ENCODE measurements at regions not wholly inside any gene's neighbourhood (a gene's known extent, or its start where the extent isn't known, plus 50 kb on each side); places are given as distances from the start of the nearest gene placed in this dataset.
"Not testable (repeated sequence)": the region's sequence is repeated elsewhere in the genome, so short reads cannot be mapped to it uniquely, and the experiment has no call there.

DNA sequence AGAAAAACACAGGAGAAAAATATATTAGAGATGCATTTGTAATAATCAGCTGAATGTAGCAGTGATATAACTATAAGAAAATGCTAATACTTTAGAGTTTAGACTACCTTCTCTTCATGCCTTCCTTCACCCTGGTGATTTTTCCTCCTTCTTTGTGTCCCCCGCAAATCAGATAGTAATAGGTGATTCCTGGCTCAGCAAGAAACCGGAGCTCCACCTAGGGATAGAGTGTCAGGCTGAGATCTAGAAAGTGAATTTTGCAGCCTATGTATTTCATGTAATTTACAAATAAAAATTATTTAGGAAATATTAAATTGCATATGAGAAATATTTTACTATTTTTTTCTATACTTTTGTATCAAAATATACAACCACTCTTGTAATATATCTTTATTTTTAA is 109.8 kb upstream of the ST8SIA4 start:
- Histone ChIP-seq H3K9ac (ENCODE audit: low read length in 3 of 3) (no peak overlapping the region), H3K36me3 (ENCODE audit: control insufficient read depth in 2 of 3, insufficient read depth in 3 of 3, low read length in 3 of 3) (no peaks in the 10 kb centered on the region), H3K4me1 (ENCODE audit: control insufficient read depth in 2 of 3, insufficient read depth in 2 of 3, low read depth in 1 of 3, low read length in 3 of 3) (no peaks in the 10 kb centered on the region), H3K27me3 (ENCODE audit: control insufficient read depth, insufficient read depth, low read length) (no peaks in the 10 kb centered on the region), H3K27ac (ENCODE audit: low read depth in 2 of 2, low read length in 2 of 2) (no peak overlapping the region), H3K9me3 (ENCODE audit: control insufficient read depth in 2 of 3, insufficient read depth in 1 of 3, low read length in 3 of 3) (peaks cover 0 to 5% (median 0%) of the 10 kb centered on the region in 3 donors), H3K4me3 (ENCODE audit: low read length in 3 of 3) (no peak overlapping the region)
- FAIRE-seq (no peak), DNase-seq (peak in 2 of 5 donors; percentile 9 to 10)
- TF ChIP-seq, protein P1, sequence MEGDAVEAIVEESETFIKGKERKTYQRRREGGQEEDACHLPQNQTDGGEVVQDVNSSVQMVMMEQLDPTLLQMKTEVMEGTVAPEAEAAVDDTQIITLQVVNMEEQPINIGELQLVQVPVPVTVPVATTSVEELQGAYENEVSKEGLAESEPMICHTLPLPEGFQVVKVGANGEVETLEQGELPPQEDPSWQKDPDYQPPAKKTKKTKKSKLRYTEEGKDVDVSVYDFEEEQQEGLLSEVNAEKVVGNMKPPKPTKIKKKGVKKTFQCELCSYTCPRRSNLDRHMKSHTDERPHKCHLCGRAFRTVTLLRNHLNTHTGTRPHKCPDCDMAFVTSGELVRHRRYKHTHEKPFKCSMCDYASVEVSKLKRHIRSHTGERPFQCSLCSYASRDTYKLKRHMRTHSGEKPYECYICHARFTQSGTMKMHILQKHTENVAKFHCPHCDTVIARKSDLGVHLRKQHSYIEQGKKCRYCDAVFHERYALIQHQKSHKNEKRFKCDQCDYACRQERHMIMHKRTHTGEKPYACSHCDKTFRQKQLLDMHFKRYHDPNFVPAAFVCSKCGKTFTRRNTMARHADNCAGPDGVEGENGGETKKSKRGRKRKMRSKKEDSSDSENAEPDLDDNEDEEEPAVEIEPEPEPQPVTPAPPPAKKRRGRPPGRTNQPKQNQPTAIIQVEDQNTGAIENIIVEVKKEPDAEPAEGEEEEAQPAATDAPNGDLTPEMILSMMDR (IDR thresholded peaks at IDR 0.05; ENCODE audit: borderline replicate concordance, extremely low read depth, insufficient read depth): no peak
- intact Hi-C loops (cut with DNase I): no loop called here

DNA sequence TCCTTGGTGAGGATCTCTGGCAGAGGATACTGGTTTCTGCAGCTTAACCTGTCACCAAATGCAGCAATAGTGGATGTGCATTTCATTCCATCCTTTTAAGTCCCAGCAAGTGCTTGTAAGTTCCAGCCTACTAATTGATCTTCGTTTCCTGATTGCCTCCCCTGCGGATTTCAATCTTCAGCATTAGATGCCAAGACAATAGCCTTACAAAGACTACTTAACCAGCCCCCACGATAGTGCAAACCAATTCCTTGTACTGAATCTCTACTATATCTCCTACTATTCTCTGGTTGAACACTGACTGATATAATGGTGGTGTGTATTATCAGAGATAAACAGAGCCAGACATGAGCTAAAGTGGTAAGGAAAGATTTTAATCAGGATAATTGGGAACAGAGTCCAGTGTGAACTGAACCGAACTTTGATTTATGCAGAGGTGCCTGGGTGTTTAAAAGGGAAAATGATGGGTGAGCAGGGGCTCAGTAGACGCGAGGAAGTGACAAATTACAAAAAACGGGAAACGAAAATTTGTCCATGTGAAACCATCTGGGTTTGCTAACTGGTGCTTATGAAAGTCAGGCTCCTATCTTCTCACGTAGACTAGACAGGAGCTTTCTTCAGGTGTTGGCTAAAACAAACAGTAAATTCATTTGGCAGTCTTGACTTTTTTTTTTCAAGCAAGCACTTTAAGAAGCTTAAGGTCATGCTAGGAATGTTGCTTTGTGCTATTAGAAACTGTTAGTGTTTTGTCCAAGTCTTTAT is 106.9 kb upstream of the ST8SIA4 start:
- FAIRE-seq: no peak
- Histone ChIP-seq H3K9me3 (ENCODE audit: control insufficient read depth in 2 of 3, insufficient read depth in 1 of 3, low read length in 3 of 3) (no peaks in the 10 kb centered on the region), H3K4me3 (ENCODE audit: low read length in 3 of 3) (no peak overlapping the region), H3K4me1 (ENCODE audit: control insufficient read depth in 2 of 3, insufficient read depth in 2 of 3, low read depth in 1 of 3, low read length in 3 of 3) (no peaks in the 10 kb centered on the region), H3K9ac (ENCODE audit: low read length in 3 of 3) (no peak overlapping the region), H3K27me3 (ENCODE audit: control insufficient read depth, insufficient read depth, low read length) (no peaks in the 10 kb centered on the region), H3K27ac (ENCODE audit: low read depth in 2 of 2, low read length in 2 of 2) (no peak overlapping the region), H3K36me3 (ENCODE audit: control insufficient read depth in 2 of 3, insufficient read depth in 3 of 3, low read length in 3 of 3) (no peaks in the 10 kb centered on the region)
- TF ChIP-seq, protein P1 (IDR thresholded peaks at IDR 0.05; ENCODE audit: borderline replicate concordance, extremely low read depth, insufficient read depth): no peak
- DNase-seq: no peak
- intact Hi-C loops (cut with DNase I): no loop called here

DNA sequence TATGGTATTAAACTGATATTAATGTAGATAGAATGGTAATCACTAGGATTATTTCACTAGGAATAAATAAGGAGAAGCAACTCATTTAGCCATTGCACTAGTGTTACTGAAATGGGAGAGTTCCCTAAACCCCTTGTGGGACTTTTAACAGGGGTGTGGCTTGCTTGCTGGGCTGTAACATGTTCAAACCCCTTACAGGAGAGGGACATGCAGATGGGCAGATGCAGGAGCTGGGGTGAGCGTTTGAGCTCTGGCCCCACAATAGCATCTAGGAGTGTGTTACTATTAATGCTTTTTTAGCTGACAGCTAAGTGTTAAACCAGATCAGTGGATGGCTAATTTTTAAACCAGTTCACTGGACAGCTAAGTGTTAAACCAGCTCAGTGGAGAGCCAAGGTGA is 89.3 kb upstream of the ST8SIA4 start:
- H3K4me1 ChIP-seq (ENCODE audit: control insufficient read depth in 2 of 3, insufficient read depth in 2 of 3, low read depth in 1 of 3, low read length in 3 of 3): no peaks in the 10 kb centered on the region
- no peak overlapping the region for H3K27ac ChIP-seq (ENCODE audit: low read depth in 2 of 2, low read length in 2 of 2)
- no peak overlapping the region for H3K4me3 ChIP-seq (ENCODE audit: low read length in 3 of 3)
- TF ChIP-seq, protein P1 (IDR thresholded peaks at IDR 0.05; ENCODE audit: borderline replicate concordance, extremely low read depth, insufficient read depth): no peak
- no peaks in the 10 kb centered on the region for H3K27me3 ChIP-seq (ENCODE audit: control insufficient read depth, insufficient read depth, low read length)
- H3K9ac ChIP-seq (ENCODE audit: low read length in 3 of 3): no peak overlapping the region
- peaks cover 0 to 5% (median 0%) of the 10 kb centered on the region in 3 donors for H3K9me3 ChIP-seq (ENCODE audit: control insufficient read depth in 2 of 3, insufficient read depth in 1 of 3, low read length in 3 of 3)
- H3K36me3 ChIP-seq (ENCODE audit: control insufficient read depth in 2 of 3, insufficient read depth in 3 of 3, low read length in 3 of 3): no peaks in the 10 kb centered on the region
- intact Hi-C loops (cut with DNase I): no loop called here
- no peak for FAIRE-seq
- no peak for DNase-seq

DNA sequence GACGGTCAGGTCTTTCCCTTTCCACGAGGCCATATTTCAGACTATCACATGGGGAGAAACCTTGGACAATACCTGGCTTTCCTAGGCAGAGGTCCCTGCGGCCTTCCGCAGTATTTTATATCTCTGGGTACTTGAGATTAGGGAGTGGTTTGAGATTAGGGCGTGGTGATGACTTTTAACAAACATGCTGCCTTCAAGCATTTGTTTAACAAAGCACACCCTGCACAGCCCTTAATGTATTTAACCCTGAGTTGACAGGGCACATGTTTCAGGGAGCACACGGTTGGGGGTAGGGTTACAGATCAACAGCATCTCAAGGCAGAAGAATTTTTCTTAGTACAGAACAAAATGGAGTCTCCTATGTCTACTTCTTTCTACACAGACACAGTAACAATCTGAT is 80.5 kb upstream of the ST8SIA4 start:
- H3K27ac ChIP-seq (ENCODE audit: low read depth in 2 of 2, low read length in 2 of 2); H3K27me3 ChIP-seq (ENCODE audit: control insufficient read depth, insufficient read depth, low read length); DNase-seq; H3K9me3 ChIP-seq (ENCODE audit: control insufficient read depth in 2 of 3, insufficient read depth in 1 of 3, low read length in 3 of 3); H3K4me3 ChIP-seq (ENCODE audit: low read length in 3 of 3); FAIRE-seq; H3K4me1 ChIP-seq (ENCODE audit: control insufficient read depth in 2 of 3, insufficient read depth in 2 of 3, low read depth in 1 of 3, low read length in 3 of 3); H3K36me3 ChIP-seq (ENCODE audit: control insufficient read depth in 2 of 3, insufficient read depth in 3 of 3, low read length in 3 of 3); H3K9ac ChIP-seq (ENCODE audit: low read length in 3 of 3); intact Hi-C loops (cut with DNase I): not testable (repeated sequence)
